ENCODE measurements at regions not wholly inside any gene's neighbourhood (a gene's known extent, or its start where the extent isn't known, plus 50 kb on each side); places are given as distances from the start of the nearest gene placed in this dataset.

GRCh38 chr2:14125624-14126293 lies 506.8 kb upstream of the LRATD1 start:
- Histone ChIP-seq H2BK120ac (replicated peaks; ENCODE audit: low read depth, low read length) (no peak overlapping the region), H2AK5ac (ENCODE audit: low read depth, low read length) (no peak overlapping the region), H3K56ac (replicated peaks; ENCODE audit: insufficient read length, low read depth, low read length) (no peak overlapping the region), H3K23ac (ENCODE audit: insufficient read length) (no peak overlapping the region), H3K4me1 (replicated peaks in 1 of 4; ENCODE audit: control insufficient read depth in 3 of 4, insufficient read depth in 4 of 4, low read length in 3 of 4) (no peaks in the 10 kb centered on the region), H3K23me2 (ENCODE audit: low read depth, low read length) (no peaks in the 10 kb centered on the region), H2AFZ (ENCODE audit: low read length) (no peak overlapping the region), H4K91ac (replicated peaks; ENCODE audit: insufficient read length, low read length) (no peak overlapping the region), H3K27me3 (replicated peaks in 1 of 4; ENCODE audit: control insufficient read depth in 3 of 4, extremely low read depth in 1 of 4, insufficient read depth in 3 of 4, low read length in 3 of 4) (no peaks in the 10 kb centered on the region), H2BK12ac (ENCODE audit: low read depth, low read length) (no peak overlapping the region), H3K14ac (ENCODE audit: insufficient read length) (no peak overlapping the region), H2BK20ac (ENCODE audit: low read length) (no peak overlapping the region), H3K4me3 (ENCODE audit: extremely low read depth in 1 of 4, insufficient read depth in 2 of 4, low read depth in 3 of 4, low read length in 4 of 4) (no peak overlapping the region), H3K27ac (ENCODE audit: low read depth, low read length) (no peak overlapping the region), H3K79me2 (ENCODE audit: control insufficient read depth in 1 of 2, insufficient read depth in 2 of 2, low read length in 2 of 2) (no peaks in the 10 kb centered on the region), H4K5ac (ENCODE audit: insufficient read length, low read depth, low read length) (no peak overlapping the region), H3K18ac (ENCODE audit: extremely low read depth, low read length) (no peak overlapping the region), H2BK5ac (ENCODE audit: low read depth, low read length) (no peak overlapping the region), H3K4ac (replicated peaks; ENCODE audit: insufficient read length, low read depth, low read length) (no peak overlapping the region), H3K79me1 (ENCODE audit: low read depth, low read length) (no peaks in the 10 kb centered on the region), H4K20me1 (replicated peaks in 1 of 2; ENCODE audit: control insufficient read depth in 1 of 2, insufficient read depth in 2 of 2, low read length in 2 of 2) (no peaks in the 10 kb centered on the region), H4K8ac (ENCODE audit: extremely low read depth, insufficient read depth, low read length) (no peak overlapping the region), H3K9ac (replicated peaks in 1 of 4; ENCODE audit: extremely low read depth in 1 of 4, low read depth in 3 of 4, low read length in 3 of 4) (no peak overlapping the region), H3K36me3 (ENCODE audit: control insufficient read depth in 2 of 4, insufficient read depth in 4 of 4, low read length in 3 of 4) (no peaks in the 10 kb centered on the region), H3K4me2 (ENCODE audit: insufficient read depth in 1 of 2, low read depth in 2 of 2, low read length in 2 of 2) (no peak overlapping the region), H2BK15ac (ENCODE audit: low read length) (no peak overlapping the region), H3K9me3 (ENCODE audit: insufficient read depth in 2 of 2, low read depth in 1 of 2, low read length in 1 of 2) (peaks cover 0 to 3% of the 10 kb centered on the region in 2 experiments; a peak in 1 of 4 replicates)
- POLR2A ChIA-PET (ENCODE audit: partially characterized antibody), result no interaction called here
- WGBS, 2 experiments (ENCODE audit: extremely low coverage in 1 of 2, insufficient coverage in 1 of 2, insufficient read length in 1 of 2, insufficient replicate concordance in 2 of 2, low coverage in 1 of 2, low lambda C conversion rate in 2 of 2, missing lambda C conversion rate in 1 of 2), result 89% methylated on average over 7 of the region's 7 CpGs; no CpG with 5 or more reads in 1 of the 2 experiments
- FAIRE-seq (no peak), DNase-seq (ENCODE audit: low read depth in 1 of 2, low spot score in 2 of 2) (no peak)
- CTCF ChIA-PET (ENCODE audit: partially characterized antibody), result interaction anchor here (1.4 kb wide), 1 partner anchor 12 kb away, joined by 7 read pairs; no protein-coding TSS in a partner anchor
- TF ChIP-seq CBX5 (IDR thresholded peaks at IDR 0.05; ENCODE audit: low read depth, low read length), result no peak
- TF ChIP-seq SAP30 (IDR thresholded peaks at IDR 0.05; ENCODE audit: insufficient read depth, insufficient replicate concordance, low read length), result no peak
- TF ChIP-seq SP2 (IDR thresholded peaks at IDR 0.05; ENCODE audit: low read length), result no peak
- TF ChIP-seq HDAC2 (IDR thresholded peaks at IDR 0.05; ENCODE audit: borderline replicate concordance in 1 of 2, low read depth in 2 of 2, low read length in 2 of 2), result no peak

Data from H1 (cell line).